ENCODE measurements at regions not wholly inside any gene's neighbourhood (a gene's known extent, or its start where the extent isn't known, plus 50 kb on each side); places are given as distances from the start of the nearest gene placed in this dataset.
"Not testable (repeated sequence)": the region's sequence is repeated elsewhere in the genome, so short reads cannot be mapped to it uniquely, and the experiment has no call there.

- Histone ChIP-seq H3K4me1 (ENCODE audit: control insufficient read depth, insufficient read depth, low read length) (no peaks in the 10 kb centered on the region), H3K4me2 (ENCODE audit: low read length) (no peak overlapping the region), H3K4me3 (ENCODE audit: low read length) (no peak overlapping the region), H3K36me3 (ENCODE audit: insufficient read depth, low read length) (no peaks in the 10 kb centered on the region), H3K27me3 (ENCODE audit: control insufficient read depth, insufficient read depth, low read length) (peaks cover 3% of the 10 kb centered on the region), H3K9me3 (replicated peaks; ENCODE audit: low read length) (no peaks in the 10 kb centered on the region), H3K9ac (ENCODE audit: low read depth, low read length) (no peak overlapping the region)
These were observed 83.6 kb upstream of the DDHD1 start for GRCh38 chr14:53236708-53237107.

- H3K4me2 ChIP-seq (ENCODE audit: low read length), result no peak overlapping the region
- peaks cover 9% of the 10 kb centered on the region for H3K4me1 ChIP-seq (ENCODE audit: control insufficient read depth, insufficient read depth, low read length)
- no peaks in the 10 kb centered on the region for H3K36me3 ChIP-seq (ENCODE audit: insufficient read depth, low read length)
- no peak overlapping the region for H3K4me3 ChIP-seq (ENCODE audit: low read length)
- H3K9ac ChIP-seq (ENCODE audit: low read depth, low read length), result no peak overlapping the region
- H3K9me3 ChIP-seq (replicated peaks; ENCODE audit: low read length), result no peaks in the 10 kb centered on the region
- H3K27me3 ChIP-seq (ENCODE audit: control insufficient read depth, insufficient read depth, low read length), result peaks cover 3% of the 10 kb centered on the region
These were observed 78.0 kb upstream of the DDHD1 start for GRCh38 chr14:53231171-53231570.

DNA sequence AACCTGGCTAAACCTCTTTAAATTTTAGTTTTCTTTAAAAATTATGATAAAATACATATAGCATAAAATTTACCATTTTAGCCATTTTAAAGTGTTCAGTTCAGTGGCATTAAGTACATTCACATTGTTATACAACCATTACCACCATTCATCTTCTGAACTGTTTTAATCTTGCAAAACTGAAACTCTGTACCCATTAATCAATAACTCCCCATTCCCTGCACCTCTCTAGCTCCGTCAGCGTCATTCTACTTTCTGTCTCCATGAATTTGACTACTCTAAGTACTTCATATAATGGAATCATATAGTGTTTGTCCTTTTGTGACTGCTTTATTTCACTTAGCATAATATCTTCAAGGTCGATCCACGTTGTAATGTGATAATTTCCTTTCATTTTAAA lies 75.8 kb upstream of the DDHD1 start:
- H3K9me3 ChIP-seq (replicated peaks; ENCODE audit: low read length), result peaks cover 3% of the 10 kb centered on the region
- H3K27me3 ChIP-seq (ENCODE audit: control insufficient read depth, insufficient read depth, low read length), result no peaks in the 10 kb centered on the region
- H3K9ac ChIP-seq (ENCODE audit: low read depth, low read length), result no peak overlapping the region
- H3K4me1 ChIP-seq (ENCODE audit: control insufficient read depth, insufficient read depth, low read length), result peaks cover 11% of the 10 kb centered on the region
- no peak overlapping the region for H3K4me2 ChIP-seq (ENCODE audit: low read length)
- H3K36me3 ChIP-seq (ENCODE audit: insufficient read depth, low read length), result no peaks in the 10 kb centered on the region
- no peak overlapping the region for H3K4me3 ChIP-seq (ENCODE audit: low read length)

DNA sequence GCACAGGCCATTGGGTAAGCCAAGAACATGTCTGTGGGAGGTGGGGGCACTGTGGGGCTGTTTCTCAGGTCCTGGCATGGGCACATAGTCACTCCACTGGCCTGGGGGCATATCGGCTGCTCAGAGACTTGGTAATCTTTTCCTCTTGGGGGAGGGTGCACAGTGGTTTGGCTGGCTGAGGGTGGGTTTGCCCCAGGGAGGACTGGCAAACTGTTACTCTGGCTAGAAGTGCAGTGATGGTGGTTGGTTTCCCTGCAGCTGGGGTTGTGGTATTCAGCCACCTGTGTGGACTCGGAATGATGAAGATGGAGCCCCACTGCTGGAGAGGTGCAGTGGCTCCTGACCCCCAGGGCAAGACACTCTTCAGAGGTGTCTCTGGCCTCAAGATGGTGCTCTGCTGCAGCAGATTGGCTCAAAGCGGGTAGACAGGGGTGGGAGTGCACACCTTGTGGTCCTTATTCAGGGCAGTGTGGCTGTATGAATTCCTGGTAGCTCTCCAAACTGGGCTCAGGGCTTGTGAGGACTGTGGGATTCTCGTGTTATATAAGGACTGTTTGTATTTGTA lies 74.1 kb upstream of the DDHD1 start:
- Histone ChIP-seq H3K27me3 (ENCODE audit: control insufficient read depth, insufficient read depth, low read length) (no peaks in the 10 kb centered on the region), H3K9ac (ENCODE audit: low read depth, low read length) (no peak overlapping the region), H3K36me3 (ENCODE audit: insufficient read depth, low read length) (no peaks in the 10 kb centered on the region)

GRCh38 chr14:53226553-53226952 lies 73.4 kb upstream of the DDHD1 start:
- Histone ChIP-seq H3K36me3 (ENCODE audit: insufficient read depth, low read length) (no peaks in the 10 kb centered on the region), H3K4me2 (ENCODE audit: low read length) (no peak overlapping the region), H3K27me3 (ENCODE audit: control insufficient read depth, insufficient read depth, low read length) (no peaks in the 10 kb centered on the region), H3K9ac (ENCODE audit: low read depth, low read length) (no peak overlapping the region), H3K4me1 (ENCODE audit: control insufficient read depth, insufficient read depth, low read length) (peaks cover 11% of the 10 kb centered on the region), H3K9me3 (replicated peaks; ENCODE audit: low read length) (peaks cover 3% of the 10 kb centered on the region), H3K4me3 (ENCODE audit: low read length) (no peak overlapping the region)

More for the DNA sequence above, 74.1 kb upstream of the DDHD1 start:
- no peak overlapping the region for H3K4me2 ChIP-seq (ENCODE audit: low read length)
- H3K4me1 ChIP-seq (ENCODE audit: control insufficient read depth, insufficient read depth, low read length), result peaks cover 11% of the 10 kb centered on the region
- peaks cover 3% of the 10 kb centered on the region for H3K9me3 ChIP-seq (replicated peaks; ENCODE audit: low read length)
- H3K4me3 ChIP-seq (ENCODE audit: low read length), result no peak overlapping the region

DNA sequence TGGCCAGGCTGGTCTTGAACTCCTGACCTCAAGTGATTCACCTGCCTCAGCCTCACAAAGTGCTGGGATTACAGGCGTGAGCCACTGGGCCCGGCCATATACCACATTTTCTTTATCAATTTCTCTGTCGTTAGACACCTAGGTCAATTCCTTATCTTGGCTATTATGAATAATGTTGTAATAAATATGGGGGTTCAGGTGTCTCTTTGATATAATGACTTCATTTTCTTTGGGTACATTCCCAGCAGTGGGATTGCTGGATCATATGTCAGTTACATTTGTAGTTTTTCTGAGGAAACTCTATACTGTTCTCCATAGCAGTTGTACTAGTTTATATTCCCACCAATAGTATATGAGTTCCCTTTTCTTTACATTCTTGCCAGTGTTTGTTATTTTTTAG lies 67.8 kb upstream of the DDHD1 start:
- Histone ChIP-seq H3K9me3 (replicated peaks; ENCODE audit: low read length) (peaks cover 3% of the 10 kb centered on the region), H3K4me2 (ENCODE audit: low read length) (no peak overlapping the region), H3K9ac (ENCODE audit: low read depth, low read length) (no peak overlapping the region)

GRCh38 chr14:53218161-53218560 lies 65.0 kb upstream of the DDHD1 start:
- Histone ChIP-seq H3K9ac (ENCODE audit: low read depth, low read length) (peak overlapping the region; percentile 74), H3K27me3 (ENCODE audit: control insufficient read depth, insufficient read depth, low read length) (no peaks in the 10 kb centered on the region), H3K4me1 (ENCODE audit: control insufficient read depth, insufficient read depth, low read length) (peaks cover 5% of the 10 kb centered on the region), H3K9me3 (replicated peaks; ENCODE audit: low read length) (no peaks in the 10 kb centered on the region), H3K4me2 (ENCODE audit: low read length) (peak overlapping the region; percentile 90), H3K36me3 (ENCODE audit: insufficient read depth, low read length) (no peaks in the 10 kb centered on the region), H3K4me3 (ENCODE audit: low read length) (peak overlapping the region; percentile 80)

More for the DNA sequence above, 67.8 kb upstream of the DDHD1 start:
- Histone ChIP-seq H3K4me3 (ENCODE audit: low read length) (no peak overlapping the region), H3K4me1 (ENCODE audit: control insufficient read depth, insufficient read depth, low read length) (peaks cover 5% of the 10 kb centered on the region), H3K36me3 (ENCODE audit: insufficient read depth, low read length) (no peaks in the 10 kb centered on the region), H3K27me3 (ENCODE audit: control insufficient read depth, insufficient read depth, low read length) (no peaks in the 10 kb centered on the region)

DNA sequence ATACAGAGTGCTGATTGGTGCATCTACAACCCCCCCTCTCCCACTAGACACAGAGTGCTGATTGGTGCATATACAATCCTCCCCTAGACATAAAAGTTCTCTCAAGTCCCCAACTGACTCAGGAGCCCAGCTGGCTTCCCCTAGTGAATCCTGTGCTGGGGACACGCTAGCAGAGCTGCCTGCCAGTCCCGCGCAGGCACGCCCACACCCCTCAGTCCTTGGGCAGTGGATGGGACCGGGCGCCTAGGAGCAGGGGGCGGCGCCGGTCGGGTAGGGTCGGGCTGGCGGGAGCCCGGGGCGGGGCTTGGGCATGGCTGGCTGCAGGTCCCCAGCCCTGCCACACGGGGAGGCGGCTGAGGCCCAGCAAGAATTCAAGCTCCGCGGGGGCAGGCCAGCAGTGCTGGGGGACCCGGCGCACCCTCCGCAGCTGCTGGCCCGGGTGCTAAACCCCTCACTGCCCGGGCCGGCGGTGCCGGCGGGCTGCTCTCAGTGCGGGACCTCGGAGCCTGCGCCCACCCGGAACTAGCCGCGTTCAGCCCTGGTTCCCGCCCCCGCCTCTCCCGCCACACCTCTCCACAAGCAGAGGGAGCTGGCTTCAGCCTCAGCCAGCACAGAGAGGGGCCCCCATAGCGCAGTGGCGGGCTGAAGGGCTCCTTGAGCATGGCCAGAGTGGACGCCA lies 64.3 kb upstream of the DDHD1 start:
- H3K4me2 ChIP-seq (ENCODE audit: low read length), result peak overlapping the region; percentile 90
- peak overlapping the region; percentile 74 for H3K9ac ChIP-seq (ENCODE audit: low read depth, low read length)
- no peaks in the 10 kb centered on the region for H3K27me3 ChIP-seq (ENCODE audit: control insufficient read depth, insufficient read depth, low read length)
- H3K4me3 ChIP-seq (ENCODE audit: low read length), result peak overlapping the region; percentile 80
- H3K36me3 ChIP-seq (ENCODE audit: insufficient read depth, low read length), result no peaks in the 10 kb centered on the region
- H3K9me3 ChIP-seq (replicated peaks; ENCODE audit: low read length), result no peaks in the 10 kb centered on the region
- H3K4me1 ChIP-seq (ENCODE audit: control insufficient read depth, insufficient read depth, low read length), result peaks cover 5% of the 10 kb centered on the region

DNA sequence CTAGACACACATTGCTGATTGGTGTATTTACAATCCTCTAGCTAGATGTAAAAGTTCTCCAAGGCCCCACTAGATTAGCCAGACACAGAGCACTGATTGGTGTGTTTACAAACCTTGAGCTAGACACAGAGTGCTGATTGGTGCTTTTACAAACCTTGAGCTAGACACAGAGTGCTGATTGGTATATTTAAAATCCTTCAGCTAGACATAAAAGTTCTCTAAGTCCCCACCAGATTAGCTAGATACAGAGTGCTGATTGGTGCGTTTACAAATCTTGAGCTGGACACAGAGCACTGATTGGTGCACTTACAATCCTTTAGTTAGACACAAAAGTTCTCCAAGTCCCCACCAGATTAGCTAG lies 63.8 kb upstream of the DDHD1 start:
- not testable (repeated sequence) for H3K36me3 ChIP-seq (ENCODE audit: insufficient read depth, low read length); H3K9me3 ChIP-seq (replicated peaks; ENCODE audit: low read length); H3K9ac ChIP-seq (ENCODE audit: low read depth, low read length); H3K4me2 ChIP-seq (ENCODE audit: low read length); H3K27me3 ChIP-seq (ENCODE audit: control insufficient read depth, insufficient read depth, low read length); H3K4me1 ChIP-seq (ENCODE audit: control insufficient read depth, insufficient read depth, low read length)
- peak overlapping the region; percentile 80 for H3K4me3 ChIP-seq (ENCODE audit: low read length)

DNA sequence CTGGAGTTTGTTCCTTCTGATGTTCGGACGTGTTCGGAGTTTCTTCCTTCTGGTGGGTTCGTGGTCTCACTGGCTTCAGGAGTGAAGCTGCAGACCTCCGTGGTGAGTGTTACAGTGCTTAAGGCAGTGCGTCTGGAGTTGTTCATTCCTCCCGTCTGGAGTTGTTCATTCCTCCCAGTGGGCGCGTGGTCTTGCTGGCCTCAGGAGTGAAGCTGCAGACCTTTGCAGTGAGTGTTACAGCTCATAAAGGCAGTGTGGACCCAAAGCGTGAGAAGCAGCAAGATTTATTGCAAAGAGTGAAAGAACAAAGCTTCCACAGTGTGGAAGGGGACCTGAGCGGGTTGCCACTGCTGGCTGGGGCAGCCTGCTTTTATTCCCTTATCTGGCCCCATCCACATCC lies 63.4 kb upstream of the DDHD1 start:
- H3K9ac ChIP-seq (ENCODE audit: low read depth, low read length); H3K36me3 ChIP-seq (ENCODE audit: insufficient read depth, low read length); H3K4me2 ChIP-seq (ENCODE audit: low read length); H3K4me1 ChIP-seq (ENCODE audit: control insufficient read depth, insufficient read depth, low read length); H3K9me3 ChIP-seq (replicated peaks; ENCODE audit: low read length); H3K4me3 ChIP-seq (ENCODE audit: low read length); H3K27me3 ChIP-seq (ENCODE audit: control insufficient read depth, insufficient read depth, low read length): not testable (repeated sequence)

GRCh38 chr14:53215101-53215500 lies 62.0 kb upstream of the DDHD1 start:
- H3K4me2 ChIP-seq (ENCODE audit: low read length), result no peak overlapping the region
- no peaks in the 10 kb centered on the region for H3K9me3 ChIP-seq (replicated peaks; ENCODE audit: low read length)
- H3K4me3 ChIP-seq (ENCODE audit: low read length), result no peak overlapping the region
- no peaks in the 10 kb centered on the region for H3K27me3 ChIP-seq (ENCODE audit: control insufficient read depth, insufficient read depth, low read length)
- peaks cover 5% of the 10 kb centered on the region for H3K4me1 ChIP-seq (ENCODE audit: control insufficient read depth, insufficient read depth, low read length)
- H3K36me3 ChIP-seq (ENCODE audit: insufficient read depth, low read length), result no peaks in the 10 kb centered on the region
- no peak overlapping the region for H3K9ac ChIP-seq (ENCODE audit: low read depth, low read length)

DNA sequence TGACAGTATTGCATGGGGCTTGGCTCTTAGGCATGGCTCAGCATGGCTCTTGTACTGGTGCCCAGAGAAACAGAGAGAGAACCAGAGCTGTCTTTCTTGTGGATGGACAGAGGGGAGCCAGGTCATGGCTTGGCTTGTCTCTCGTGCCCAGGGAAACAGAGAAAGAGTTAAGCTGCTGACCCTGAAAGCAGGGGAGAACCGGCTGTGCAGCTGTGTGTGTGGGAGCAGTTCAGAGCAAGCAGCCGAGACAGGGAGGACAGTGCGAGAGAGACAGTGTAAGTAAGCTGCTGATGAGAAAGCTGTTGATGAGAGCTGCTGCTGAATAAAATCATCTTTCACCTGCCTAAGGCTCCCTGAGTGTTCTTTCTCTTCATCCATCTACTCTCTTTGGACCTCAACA lies 61.3 kb upstream of the DDHD1 start:
- no peaks in the 10 kb centered on the region for H3K36me3 ChIP-seq (ENCODE audit: insufficient read depth, low read length)
- peaks cover 5% of the 10 kb centered on the region for H3K4me1 ChIP-seq (ENCODE audit: control insufficient read depth, insufficient read depth, low read length)
- H3K4me2 ChIP-seq (ENCODE audit: low read length), result no peak overlapping the region
- H3K27me3 ChIP-seq (ENCODE audit: control insufficient read depth, insufficient read depth, low read length), result no peaks in the 10 kb centered on the region
- no peak overlapping the region for H3K4me3 ChIP-seq (ENCODE audit: low read length)
- H3K9ac ChIP-seq (ENCODE audit: low read depth, low read length), result no peak overlapping the region
- H3K9me3 ChIP-seq (replicated peaks; ENCODE audit: low read length), result no peaks in the 10 kb centered on the region

Measured in skeletal muscle satellite cell (primary cell).